Stimulated activated effector memory CD8-positive, alpha-beta T cell treated with anti-CD3 and anti-CD28 coated beads, Interleukin-12 subunit alpha, Interleukin-12 subunit beta, amount 100 ng/mL, for 72 hours (primary cell): ENCODE measurements at regions not wholly inside any gene's neighbourhood (a gene's known extent, or its start where the extent isn't known, plus 50 kb on each side); places are given as distances from the start of the nearest gene placed in this dataset.
"Not testable (repeated sequence)": the region's sequence is repeated elsewhere in the genome, so short reads cannot be mapped to it uniquely, and the experiment has no call there.

ENCODE experiments used
- ATAC-seq: fragments of 150-1000 bp; cut with Tn5 transposase; 2 replicates; pipeline ENCODE4 v1.10.0; 2021
- DNase-seq, 2 donors: peaks; one replicate each; pipeline ENCODE4 v3.0.0; 2021 to 2022; ENCODE audit warnings: low spot score in 2 of 2
- H3K27ac Mint-ChIP-seq: one replicate; pipeline ENCODE4 v1.8.0; 2022; ENCODE audit warnings: mild to moderate bottlenecking, mixed read lengths
- H3K36me3 Mint-ChIP-seq: one replicate; pipeline ENCODE4 v1.8.0; 2022; ENCODE audit warnings: mild to moderate bottlenecking, mixed read lengths
- H3K4me1 Mint-ChIP-seq: one replicate; pipeline ENCODE4 v1.8.0; 2022; ENCODE audit warnings: mixed read lengths
- H3K4me3 Mint-ChIP-seq: one replicate; pipeline ENCODE4 v1.8.0; 2022; ENCODE audit warnings: mild to moderate bottlenecking, mixed read lengths
- H3K9me3 Mint-ChIP-seq: one replicate; pipeline ENCODE4 v1.8.0; 2022; ENCODE audit warnings: mixed read lengths

DNA sequence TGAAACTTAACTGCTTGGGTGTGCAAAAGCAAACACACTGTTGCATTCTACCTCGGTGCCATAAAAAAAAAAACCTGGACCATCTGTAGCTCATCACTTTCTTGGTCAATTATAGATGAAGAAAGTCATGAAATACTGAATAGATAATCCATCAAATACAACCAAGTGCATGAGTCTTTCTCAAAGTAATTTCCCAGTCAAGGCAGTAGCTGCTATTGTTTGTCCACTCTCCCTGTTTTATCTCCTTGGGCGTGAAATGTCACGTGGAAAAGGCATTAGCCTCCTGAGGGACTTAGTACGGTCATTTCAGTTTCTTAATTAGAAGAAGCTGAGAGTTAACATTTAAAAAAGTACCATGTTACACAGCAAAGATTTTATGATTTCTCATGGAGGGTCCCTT lies 1697.9 kb downstream of the PCDH9 start:
- Mint-ChIP-seq H3K4me1 (no peaks in the 10 kb centered on the region), H3K4me3 (no peak overlapping the region), H3K9me3 (peaks cover 18% of the 10 kb centered on the region)

DNA sequence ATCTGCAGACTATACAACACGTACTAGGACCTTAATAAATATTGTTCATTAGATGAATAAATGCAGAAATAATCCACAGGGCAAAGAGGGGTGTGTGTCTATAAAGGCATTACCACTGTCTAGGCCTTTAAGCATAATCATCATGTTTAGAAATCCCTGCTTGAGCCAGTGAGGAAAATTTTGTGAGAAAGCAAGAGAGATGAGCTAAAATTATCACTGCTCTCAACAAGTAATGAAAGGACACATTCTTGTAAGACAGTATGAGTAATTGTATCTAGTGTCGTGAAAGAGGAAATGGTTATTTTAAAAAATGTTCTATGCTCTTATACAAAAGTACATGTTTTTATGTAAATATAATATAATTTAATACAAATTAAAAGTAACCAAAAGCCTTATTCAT lies 1699.4 kb downstream of the PCDH9 start:
- no peak overlapping the region for H3K4me3 Mint-ChIP-seq
- DNase-seq: no peak
- no peaks in the 10 kb centered on the region for H3K4me1 Mint-ChIP-seq
- no peaks in the 10 kb centered on the region for H3K36me3 Mint-ChIP-seq
- no peak for ATAC-seq
- peaks cover 22% of the 10 kb centered on the region for H3K9me3 Mint-ChIP-seq
- H3K27ac Mint-ChIP-seq: no peak overlapping the region

More for the DNA sequence above, 1697.9 kb downstream of the PCDH9 start:
- ATAC-seq (no peak), DNase-seq (no peak)
- no peak overlapping the region for H3K27ac Mint-ChIP-seq
- H3K36me3 Mint-ChIP-seq: no peaks in the 10 kb centered on the region

GRCh38 chr13:65529541-65529940 lies 1700.6 kb downstream of the PCDH9 start:
- DNase-seq: no peak
- H3K4me1 Mint-ChIP-seq: no peaks in the 10 kb centered on the region
- H3K27ac Mint-ChIP-seq: no peak overlapping the region
- no peaks in the 10 kb centered on the region for H3K36me3 Mint-ChIP-seq
- ATAC-seq: no peak
- H3K4me3 Mint-ChIP-seq: no peak overlapping the region
- peaks cover 24% of the 10 kb centered on the region for H3K9me3 Mint-ChIP-seq

GRCh38 chr13:65508745-65509144 lies 1721.4 kb downstream of the PCDH9 start:
- DNase-seq: no peak
- Mint-ChIP-seq H3K4me1 (no peaks in the 10 kb centered on the region), H3K4me3 (no peak overlapping the region), H3K36me3 (no peaks in the 10 kb centered on the region), H3K9me3 (peaks cover 23% of the 10 kb centered on the region), H3K27ac (no peak overlapping the region)
- no peak for ATAC-seq

- no peak for DNase-seq
- no peak overlapping the region for H3K27ac Mint-ChIP-seq
- peaks cover 22% of the 10 kb centered on the region for H3K9me3 Mint-ChIP-seq
- H3K36me3 Mint-ChIP-seq: no peaks in the 10 kb centered on the region
- no peaks in the 10 kb centered on the region for H3K4me1 Mint-ChIP-seq
- no peak overlapping the region for H3K4me3 Mint-ChIP-seq
- no peak for ATAC-seq
Observed at GRCh38 chr13:65508338-65508737, 1721.8 kb downstream of the PCDH9 start.

- no peak overlapping the region for H3K27ac Mint-ChIP-seq
- DNase-seq (no peak), ATAC-seq (no peak)
- H3K9me3 Mint-ChIP-seq: peaks cover 19% of the 10 kb centered on the region
- H3K4me1 Mint-ChIP-seq: no peaks in the 10 kb centered on the region
- no peak overlapping the region for H3K4me3 Mint-ChIP-seq
- H3K36me3 Mint-ChIP-seq: no peaks in the 10 kb centered on the region
Observed at GRCh38 chr13:65505941-65506340, 1724.2 kb downstream of the PCDH9 start.

GRCh38 chr13:65504213-65504612 lies 1725.9 kb downstream of the PCDH9 start:
- no peaks in the 10 kb centered on the region for H3K36me3 Mint-ChIP-seq
- DNase-seq (no peak), ATAC-seq (no peak)
- H3K9me3 Mint-ChIP-seq: peaks cover 21% of the 10 kb centered on the region
- no peak overlapping the region for H3K27ac Mint-ChIP-seq
- no peak overlapping the region for H3K4me3 Mint-ChIP-seq
- no peaks in the 10 kb centered on the region for H3K4me1 Mint-ChIP-seq

- H3K9me3 Mint-ChIP-seq: peaks cover 10% of the 10 kb centered on the region
- no peaks in the 10 kb centered on the region for H3K36me3 Mint-ChIP-seq
- H3K4me3 Mint-ChIP-seq: no peak overlapping the region
- ATAC-seq (no peak), DNase-seq (no peak)
- H3K27ac Mint-ChIP-seq: no peak overlapping the region
- H3K4me1 Mint-ChIP-seq: no peaks in the 10 kb centered on the region
Observed at GRCh38 chr13:65500481-65500880, 1729.7 kb downstream of the PCDH9 start.

DNA sequence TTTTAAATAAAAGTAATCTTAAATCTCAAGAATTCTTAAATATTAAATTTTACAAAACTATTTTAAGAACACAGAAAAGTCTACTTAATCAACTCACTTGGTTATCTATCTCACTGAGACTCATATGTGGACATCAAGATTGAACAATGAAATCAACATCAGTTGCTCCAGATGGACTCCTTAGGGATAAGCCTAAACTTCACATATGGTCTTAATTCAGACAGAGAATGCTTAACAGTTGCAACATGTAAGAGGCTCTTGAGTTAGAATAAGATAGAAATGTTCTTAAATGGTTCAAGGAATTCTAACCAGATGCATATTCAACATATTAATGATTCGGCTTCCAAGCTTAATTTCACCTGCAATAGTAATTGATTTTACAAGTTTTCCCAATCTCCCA lies 1730.9 kb downstream of the PCDH9 start:
- no peak for ATAC-seq
- Mint-ChIP-seq H3K9me3 (peaks cover 4% of the 10 kb centered on the region), H3K27ac (no peak overlapping the region), H3K4me3 (no peak overlapping the region), H3K4me1 (no peaks in the 10 kb centered on the region), H3K36me3 (no peaks in the 10 kb centered on the region)
- DNase-seq: no peak

- Mint-ChIP-seq H3K4me1 (no peaks in the 10 kb centered on the region), H3K4me3 (no peak overlapping the region), H3K27ac (no peak overlapping the region), H3K36me3 (no peaks in the 10 kb centered on the region), H3K9me3 (peaks cover 2% of the 10 kb centered on the region)
- ATAC-seq: no peak
- no peak for DNase-seq
Observed at GRCh38 chr13:65497265-65497664, 1732.9 kb downstream of the PCDH9 start.

GRCh38 chr13:65490725-65491124 lies 1739.4 kb downstream of the PCDH9 start:
- ATAC-seq, H3K4me1 Mint-ChIP-seq, H3K36me3 Mint-ChIP-seq, H3K4me3 Mint-ChIP-seq, DNase-seq, H3K27ac Mint-ChIP-seq: not testable (repeated sequence)
- peaks cover 14% of the 10 kb centered on the region for H3K9me3 Mint-ChIP-seq

DNA sequence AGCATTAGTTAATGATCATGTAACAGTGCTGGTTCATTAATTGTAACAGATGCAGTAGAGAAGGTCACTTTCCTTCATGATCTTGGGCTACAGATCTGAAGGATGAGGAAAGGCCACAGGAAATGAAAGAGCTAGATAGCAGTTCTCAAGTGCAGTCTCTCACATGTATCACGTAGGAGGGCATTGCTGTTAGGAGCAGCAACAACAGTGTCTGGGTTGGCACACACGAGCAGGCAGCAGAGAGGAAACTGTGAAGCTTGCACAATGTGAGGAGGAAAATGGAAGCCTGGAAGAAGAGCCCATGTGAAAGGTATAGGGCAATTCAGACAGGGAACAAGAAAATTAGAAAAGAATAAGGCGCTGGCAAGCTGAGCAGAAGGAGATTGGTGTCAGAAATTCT lies 1741.5 kb downstream of the PCDH9 start:
- DNase-seq (no peak), ATAC-seq (no peak)
- Mint-ChIP-seq H3K4me1 (no peaks in the 10 kb centered on the region), H3K27ac (no peak overlapping the region), H3K36me3 (no peaks in the 10 kb centered on the region), H3K9me3 (peaks cover 14% of the 10 kb centered on the region), H3K4me3 (no peak overlapping the region)

DNA sequence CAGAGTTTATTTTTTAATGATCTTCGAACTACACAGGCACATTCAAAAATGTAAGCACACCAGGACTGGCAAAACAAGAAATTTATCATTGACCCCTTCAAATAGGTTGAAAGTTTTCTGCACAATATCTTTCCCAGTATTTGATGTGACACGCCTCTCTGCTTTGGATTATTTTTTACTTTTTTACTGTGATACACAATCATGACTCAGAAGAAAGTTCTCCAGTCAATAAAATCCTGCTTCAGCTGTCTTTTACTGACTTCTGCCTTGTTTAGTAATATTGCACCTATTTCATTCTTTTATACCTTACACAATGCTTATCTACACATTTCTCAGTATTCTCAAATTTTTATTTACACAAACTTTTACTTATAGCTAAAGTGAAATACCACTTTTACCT lies 1750.4 kb downstream of the PCDH9 start:
- Mint-ChIP-seq H3K9me3 (peaks cover 7% of the 10 kb centered on the region), H3K36me3 (no peaks in the 10 kb centered on the region), H3K4me1 (no peaks in the 10 kb centered on the region), H3K27ac (no peak overlapping the region), H3K4me3 (no peak overlapping the region)
- no peak for DNase-seq
- ATAC-seq: no peak

DNA sequence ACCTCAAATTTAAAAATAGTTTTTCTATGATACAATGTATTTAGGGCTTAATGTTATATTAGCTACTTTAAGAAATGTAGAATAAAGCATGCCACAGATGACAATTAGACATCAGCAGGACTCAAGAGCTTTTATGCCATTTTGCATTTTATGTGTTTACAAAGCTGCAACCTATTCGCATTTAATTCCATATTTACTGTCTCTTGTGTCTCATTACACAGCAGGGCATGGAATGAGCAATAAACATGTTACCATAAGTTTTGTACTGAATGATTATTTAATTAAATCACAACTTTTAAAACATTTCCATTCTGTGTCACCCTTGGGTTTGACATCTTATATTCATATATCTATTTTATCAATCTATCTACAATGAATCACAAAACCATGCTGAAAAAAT lies 1756.9 kb downstream of the PCDH9 start:
- H3K4me3 Mint-ChIP-seq: no peak overlapping the region
- H3K4me1 Mint-ChIP-seq: no peaks in the 10 kb centered on the region
- no peaks in the 10 kb centered on the region for H3K36me3 Mint-ChIP-seq
- DNase-seq: no peak
- no peak for ATAC-seq
- H3K9me3 Mint-ChIP-seq: peaks cover 17% of the 10 kb centered on the region
- no peak overlapping the region for H3K27ac Mint-ChIP-seq

- Mint-ChIP-seq H3K36me3 (no peaks in the 10 kb centered on the region), H3K9me3 (peaks cover 17% of the 10 kb centered on the region), H3K4me1 (no peaks in the 10 kb centered on the region), H3K4me3 (no peak overlapping the region), H3K27ac (no peak overlapping the region)
- no peak for ATAC-seq
- no peak for DNase-seq
Observed at GRCh38 chr13:65472336-65472735, 1757.8 kb downstream of the PCDH9 start.

DNA sequence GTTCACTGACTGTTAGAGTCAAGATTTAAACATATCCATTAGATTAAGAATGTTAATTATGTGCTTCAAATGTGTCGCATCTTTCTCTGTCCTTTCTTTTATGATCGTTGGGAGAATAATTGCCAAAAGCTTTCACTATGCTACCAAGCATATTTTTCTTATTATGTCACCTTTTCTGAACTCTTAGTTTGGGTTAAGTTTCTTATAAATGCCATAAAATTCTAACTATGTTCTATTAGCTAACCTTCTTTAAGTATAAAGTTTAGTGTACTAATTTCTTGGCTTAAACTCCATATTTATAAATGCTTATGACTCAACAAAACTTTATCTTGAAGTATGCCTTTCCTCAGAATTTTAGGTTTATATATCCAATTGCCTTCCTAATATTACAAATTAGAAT lies 1759.4 kb downstream of the PCDH9 start:
- Mint-ChIP-seq H3K4me1 (no peaks in the 10 kb centered on the region), H3K4me3 (no peak overlapping the region), H3K27ac (no peak overlapping the region), H3K36me3 (no peaks in the 10 kb centered on the region), H3K9me3 (peaks cover 21% of the 10 kb centered on the region)
- no peak for DNase-seq
- ATAC-seq: no peak

GRCh38 chr13:65468628-65469027 lies 1761.5 kb downstream of the PCDH9 start:
- H3K4me1 Mint-ChIP-seq: no peaks in the 10 kb centered on the region
- DNase-seq (no peak), ATAC-seq (no peak)
- peaks cover 22% of the 10 kb centered on the region for H3K9me3 Mint-ChIP-seq
- H3K4me3 Mint-ChIP-seq: no peak overlapping the region
- no peak overlapping the region for H3K27ac Mint-ChIP-seq
- no peaks in the 10 kb centered on the region for H3K36me3 Mint-ChIP-seq
